22Rv1 (cell line): ENCODE measurements at regions not wholly inside any gene's neighbourhood (a gene's known extent, or its start where the extent isn't known, plus 50 kb on each side); places are given as distances from the start of the nearest gene placed in this dataset.

ENCODE experiments used
- ZFX ChIP-seq: fragments of 450-650 bp; IDR thresholded peaks from 2 replicates; pipeline ENCODE4 v1.6.1; 2017; ENCODE audit warnings: antibody characterized with exemption, borderline replicate concordance
- TF ChIP-seq, protein P1 (sequence below): fragments of 450-650 bp; IDR thresholded peaks from 2 replicates; pipeline ENCODE4 v1.5.1; 2017; ENCODE audit warnings: mild to moderate bottlenecking

DNA sequence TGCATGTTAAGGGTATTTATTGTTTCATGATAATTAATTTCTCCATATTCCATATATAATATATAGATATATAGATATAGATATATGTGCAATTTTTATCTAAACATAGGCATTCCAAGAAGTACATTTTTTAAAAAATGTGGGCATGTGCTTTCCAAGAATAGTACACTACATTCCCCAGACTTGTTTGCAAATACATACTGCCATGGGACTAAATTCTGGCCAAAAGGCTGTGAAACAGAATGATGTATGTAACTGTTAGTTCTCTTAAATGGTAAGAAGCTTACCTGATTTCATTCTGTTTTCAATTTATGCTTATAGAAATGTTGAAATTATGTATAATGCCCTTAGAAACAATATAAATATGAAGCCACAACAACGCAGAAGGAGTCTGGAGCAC, 503.2 kb upstream of the SPRY2 start:
- TF ChIP-seq, protein P1, sequence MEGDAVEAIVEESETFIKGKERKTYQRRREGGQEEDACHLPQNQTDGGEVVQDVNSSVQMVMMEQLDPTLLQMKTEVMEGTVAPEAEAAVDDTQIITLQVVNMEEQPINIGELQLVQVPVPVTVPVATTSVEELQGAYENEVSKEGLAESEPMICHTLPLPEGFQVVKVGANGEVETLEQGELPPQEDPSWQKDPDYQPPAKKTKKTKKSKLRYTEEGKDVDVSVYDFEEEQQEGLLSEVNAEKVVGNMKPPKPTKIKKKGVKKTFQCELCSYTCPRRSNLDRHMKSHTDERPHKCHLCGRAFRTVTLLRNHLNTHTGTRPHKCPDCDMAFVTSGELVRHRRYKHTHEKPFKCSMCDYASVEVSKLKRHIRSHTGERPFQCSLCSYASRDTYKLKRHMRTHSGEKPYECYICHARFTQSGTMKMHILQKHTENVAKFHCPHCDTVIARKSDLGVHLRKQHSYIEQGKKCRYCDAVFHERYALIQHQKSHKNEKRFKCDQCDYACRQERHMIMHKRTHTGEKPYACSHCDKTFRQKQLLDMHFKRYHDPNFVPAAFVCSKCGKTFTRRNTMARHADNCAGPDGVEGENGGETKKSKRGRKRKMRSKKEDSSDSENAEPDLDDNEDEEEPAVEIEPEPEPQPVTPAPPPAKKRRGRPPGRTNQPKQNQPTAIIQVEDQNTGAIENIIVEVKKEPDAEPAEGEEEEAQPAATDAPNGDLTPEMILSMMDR, result no peak
- TF ChIP-seq ZFX, result no peak
